HG03280 (cell line): ENCODE measurements at regions not wholly inside any gene's neighbourhood (a gene's known extent, or its start where the extent isn't known, plus 50 kb on each side); places are given as distances from the start of the nearest gene placed in this dataset.
"Not testable (repeated sequence)": the region's sequence is repeated elsewhere in the genome, so short reads cannot be mapped to it uniquely, and the experiment has no call there.

ENCODE experiments used
- ATAC-seq: cut with Tn5 transposase; IDR thresholded peaks from one replicate; pipeline ENCODE4 v1.9.1; 2021; ENCODE audit warnings: mild to moderate bottlenecking, moderate library complexity; ENCODE audit not compliant: unreplicated experiment

DNA sequence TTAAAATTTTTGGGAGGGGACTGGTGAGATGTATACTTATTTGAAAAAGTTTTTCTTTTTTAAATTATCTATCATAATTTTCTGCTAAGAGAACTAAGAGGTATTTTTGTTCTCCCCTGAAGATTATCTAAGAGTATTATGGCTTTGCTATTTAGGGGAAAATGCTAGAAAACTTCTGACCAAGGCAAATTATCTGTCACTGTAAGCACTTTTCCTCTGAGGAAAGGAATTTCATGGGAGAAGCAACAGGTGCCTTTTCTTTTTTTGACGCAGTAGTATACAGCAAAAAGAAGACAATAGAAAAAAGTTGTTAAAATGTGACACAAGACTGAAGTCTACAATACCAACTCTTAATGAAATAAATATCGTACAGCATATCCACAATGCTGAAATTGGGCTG, 201.6 kb upstream of the NANOGP8 start:
- ATAC-seq: no peak

DNA sequence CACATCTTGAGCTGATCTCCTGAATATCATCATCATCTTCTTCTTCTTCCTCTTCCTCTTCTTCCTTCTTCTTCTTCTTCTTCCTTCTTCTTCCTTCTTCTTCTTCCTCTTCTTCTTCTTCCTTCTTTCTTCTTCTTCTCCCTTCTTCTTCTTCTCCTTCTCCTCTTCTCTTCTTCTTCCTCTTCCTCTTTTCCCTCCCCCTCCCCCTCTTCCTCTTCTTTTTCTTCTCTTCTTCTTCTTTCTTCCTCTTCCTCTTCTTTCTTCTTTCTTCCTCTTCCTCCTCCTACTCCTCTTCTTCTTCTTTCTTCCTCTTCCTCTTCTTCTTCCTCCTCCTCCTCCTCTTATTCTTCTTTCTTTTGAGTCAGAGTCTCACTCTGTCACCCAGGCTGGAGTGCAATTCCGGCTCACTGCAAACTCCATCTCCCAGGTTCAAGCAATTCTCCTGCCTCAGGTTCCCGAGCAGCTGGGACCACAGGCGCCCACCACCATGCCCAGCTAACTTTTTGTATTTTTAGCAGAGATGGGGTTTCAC, 197.9 kb upstream of the NANOGP8 start:
- no peak for ATAC-seq

GRCh38 chr15:35281515-35281914, 196.4 kb upstream of the NANOGP8 start:
- ATAC-seq: no peak

- ATAC-seq: no peak
These were observed 194.7 kb upstream of the NANOGP8 start for GRCh38 chr15:35279811-35280210.

DNA sequence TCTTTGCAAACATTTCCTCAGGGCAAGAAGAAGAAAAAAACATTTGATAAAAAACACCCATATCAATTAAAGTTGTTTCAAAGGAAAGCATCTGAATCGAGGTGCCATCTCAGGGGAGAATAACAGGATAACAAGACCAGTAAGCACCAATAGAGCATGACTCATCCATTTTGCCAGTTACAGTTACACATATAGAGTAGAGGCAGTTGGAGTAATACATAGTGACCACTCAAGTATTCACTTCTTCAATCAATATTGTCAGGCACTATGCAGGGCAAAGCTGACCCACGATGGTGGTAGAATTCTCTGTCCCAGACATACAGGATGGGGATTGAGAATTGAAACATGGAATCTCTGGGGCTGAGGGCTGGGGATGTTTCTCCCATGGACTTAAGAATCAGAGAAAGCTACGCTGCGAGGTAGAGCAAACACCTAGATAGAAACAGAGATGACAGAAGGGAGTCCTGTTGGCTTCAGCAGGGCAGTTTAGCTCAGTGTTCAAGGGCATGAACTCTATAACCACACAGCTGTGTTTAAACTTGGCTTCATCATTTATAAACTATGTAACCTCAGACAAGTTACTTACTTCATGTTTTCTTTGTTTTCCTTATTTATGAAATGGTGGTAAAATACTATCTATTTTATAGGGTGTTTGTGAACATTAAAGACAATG, 186.4 kb upstream of the NANOGP8 start:
- ATAC-seq: no peak

GRCh38 chr15:35260941-35261340, 175.8 kb upstream of the NANOGP8 start:
- ATAC-seq: no peak

DNA sequence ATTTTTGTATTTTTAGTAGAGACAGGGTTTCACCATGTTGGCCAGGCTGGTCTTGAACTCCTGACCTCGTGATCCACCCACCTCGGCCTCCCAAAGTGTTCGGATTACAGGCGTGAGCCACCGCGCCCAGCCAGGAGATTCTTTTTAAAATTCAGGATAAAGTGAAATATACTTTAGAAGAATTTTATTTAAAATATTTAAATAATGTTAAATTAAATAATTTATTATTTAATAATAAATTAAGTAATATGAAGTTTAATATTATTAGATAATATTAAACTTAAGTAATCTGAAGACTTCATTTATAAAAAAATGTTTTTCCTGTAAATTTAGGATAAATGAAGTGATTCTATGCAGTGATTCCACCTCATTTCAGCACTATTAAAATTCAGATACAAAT, 175.2 kb upstream of the NANOGP8 start:
- not testable (repeated sequence) for ATAC-seq

GRCh38 chr15:35256551-35256950, 171.5 kb upstream of the NANOGP8 start:
- ATAC-seq: no peak

DNA sequence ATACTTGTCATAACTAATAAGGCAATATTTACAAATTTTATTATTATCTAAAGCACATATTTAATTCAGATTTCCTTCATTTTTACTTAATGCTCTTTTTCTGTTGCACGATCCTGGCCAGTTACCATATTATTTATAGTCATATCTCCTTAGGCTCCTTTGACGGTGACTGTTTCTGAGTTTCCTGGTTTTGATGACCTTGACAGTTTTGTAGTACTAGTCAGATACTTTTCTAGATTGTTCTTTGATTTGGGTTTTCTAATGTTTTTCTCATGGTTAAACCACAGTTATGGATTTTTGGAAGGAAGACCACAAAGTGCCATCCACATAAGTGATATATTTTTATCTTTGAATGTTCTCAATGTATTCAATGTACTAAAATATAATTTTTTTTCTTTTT, 171.0 kb upstream of the NANOGP8 start:
- no peak for ATAC-seq

- not testable (repeated sequence) for ATAC-seq
These were observed 169.8 kb upstream of the NANOGP8 start for GRCh38 chr15:35254908-35255307.

- ATAC-seq: no peak
These were observed 169.0 kb upstream of the NANOGP8 start for GRCh38 chr15:35254062-35254461.

DNA sequence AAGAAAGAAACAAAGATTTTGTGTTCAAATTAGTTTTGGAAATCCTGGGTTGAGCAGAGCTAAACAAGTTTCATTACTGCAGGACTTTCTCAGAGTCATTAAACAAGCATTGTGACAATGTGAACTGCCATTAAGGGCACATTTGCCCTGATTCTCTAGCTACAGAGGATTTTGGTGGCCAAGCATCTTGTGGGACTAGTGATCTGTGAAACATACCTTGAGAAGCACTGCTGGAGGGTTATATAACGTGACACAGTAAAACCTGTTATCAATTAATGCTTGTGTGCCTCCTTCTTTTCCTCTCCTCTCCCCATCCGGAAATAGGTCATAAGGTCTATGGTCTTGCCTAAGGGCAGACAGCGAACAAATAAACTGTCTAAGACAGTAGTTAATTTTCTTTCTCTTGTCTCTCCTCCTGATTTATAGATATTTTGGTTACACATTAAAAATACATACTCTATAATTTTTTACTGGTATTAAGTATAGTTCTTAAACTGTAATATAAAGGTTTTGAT, 167.3 kb upstream of the NANOGP8 start:
- ATAC-seq: no peak

- no peak for ATAC-seq
These were observed 162.1 kb upstream of the NANOGP8 start for GRCh38 chr15:35247150-35247549.

DNA sequence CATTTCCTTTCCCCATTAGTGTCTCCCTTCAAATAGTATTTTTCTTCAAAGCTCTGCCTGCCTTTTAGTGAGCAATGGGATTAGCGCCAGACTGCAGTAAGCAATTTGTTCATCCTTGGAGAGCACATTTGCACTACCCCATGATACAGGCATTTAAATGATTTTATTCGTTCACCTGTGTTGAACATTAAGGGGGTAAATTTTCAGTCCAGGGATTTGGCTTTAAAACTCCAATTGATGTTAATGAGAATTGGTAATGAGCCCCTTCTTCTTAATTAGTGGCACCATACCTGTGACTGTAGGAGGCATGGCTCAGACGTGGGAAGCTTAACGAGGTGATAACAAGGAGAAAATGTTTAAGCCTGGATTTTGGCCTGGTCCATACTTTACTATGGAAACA, 161.4 kb upstream of the NANOGP8 start:
- ATAC-seq: no peak

- ATAC-seq: not testable (repeated sequence)
These were observed 160.6 kb upstream of the NANOGP8 start for GRCh38 chr15:35245681-35246080.

DNA sequence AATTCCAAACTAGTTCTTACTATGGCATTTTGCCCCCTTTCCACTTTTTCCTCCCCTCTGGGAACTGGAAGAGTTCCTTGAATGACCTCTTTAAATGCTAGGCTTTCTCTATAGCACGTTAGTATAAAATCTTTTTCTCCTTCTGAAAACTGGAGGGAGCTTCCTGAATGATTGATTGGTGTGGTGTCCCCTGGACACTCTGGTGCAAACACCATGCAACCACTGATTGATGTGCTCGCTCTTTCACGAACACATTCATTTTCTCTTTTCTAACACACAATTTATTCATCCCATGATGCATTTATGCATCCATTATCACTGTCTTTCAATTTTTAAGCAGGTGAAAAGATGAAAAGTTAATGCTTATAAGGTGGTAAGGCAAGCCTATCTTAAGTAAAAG, 159.1 kb upstream of the NANOGP8 start:
- ATAC-seq: no peak

GRCh38 chr15:35243758-35244157, 158.7 kb upstream of the NANOGP8 start:
- no peak for ATAC-seq

GRCh38 chr15:35239693-35240092, 154.6 kb upstream of the NANOGP8 start:
- not testable (repeated sequence) for ATAC-seq

GRCh38 chr15:35238448-35238847, 153.4 kb upstream of the NANOGP8 start:
- ATAC-seq: not testable (repeated sequence)

DNA sequence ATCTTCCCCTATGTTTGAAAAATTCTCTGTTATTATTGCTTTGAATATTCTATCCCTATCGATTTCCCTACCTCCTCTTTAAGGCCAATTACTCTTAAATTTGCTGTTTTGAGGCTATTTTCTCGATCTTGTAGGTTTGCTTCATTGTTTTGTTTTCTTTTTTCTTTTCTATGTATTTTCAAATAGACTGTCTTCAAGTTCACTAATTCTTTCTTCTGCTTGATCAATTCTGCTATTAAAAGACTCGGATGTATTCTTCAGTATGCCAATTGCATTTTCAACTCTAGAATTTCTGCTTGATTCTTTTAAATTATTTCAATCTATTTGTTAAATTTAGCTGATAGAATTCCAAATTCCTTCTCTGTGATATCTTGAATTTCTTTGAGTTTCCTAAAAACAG, 144.0 kb upstream of the NANOGP8 start:
- ATAC-seq: no peak

DNA sequence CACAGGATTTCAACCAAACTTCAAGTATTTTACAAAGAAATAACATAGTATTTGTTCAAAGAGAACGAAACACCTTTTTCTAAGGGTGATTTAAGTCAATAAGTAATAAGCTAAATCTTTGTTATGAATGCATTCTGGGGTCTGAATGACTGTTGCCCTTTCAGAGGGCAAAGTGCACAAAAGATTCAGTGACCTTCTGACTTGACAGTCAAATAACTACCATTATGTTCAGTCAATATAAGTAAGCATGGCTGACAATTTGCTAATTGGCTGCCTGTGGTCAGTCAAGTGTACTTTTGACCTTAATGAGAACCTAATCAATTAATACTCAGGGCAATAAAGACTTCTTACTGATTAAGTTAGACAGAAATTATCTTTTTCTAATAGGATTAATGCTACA, 133.1 kb upstream of the NANOGP8 start:
- ATAC-seq: no peak

- no peak for ATAC-seq
These were observed 130.0 kb upstream of the NANOGP8 start for GRCh38 chr15:35215093-35215492.
